ENCODE measurements at regions not wholly inside any gene's neighbourhood (a gene's known extent, or its start where the extent isn't known, plus 50 kb on each side); places are given as distances from the start of the nearest gene placed in this dataset.

DNA sequence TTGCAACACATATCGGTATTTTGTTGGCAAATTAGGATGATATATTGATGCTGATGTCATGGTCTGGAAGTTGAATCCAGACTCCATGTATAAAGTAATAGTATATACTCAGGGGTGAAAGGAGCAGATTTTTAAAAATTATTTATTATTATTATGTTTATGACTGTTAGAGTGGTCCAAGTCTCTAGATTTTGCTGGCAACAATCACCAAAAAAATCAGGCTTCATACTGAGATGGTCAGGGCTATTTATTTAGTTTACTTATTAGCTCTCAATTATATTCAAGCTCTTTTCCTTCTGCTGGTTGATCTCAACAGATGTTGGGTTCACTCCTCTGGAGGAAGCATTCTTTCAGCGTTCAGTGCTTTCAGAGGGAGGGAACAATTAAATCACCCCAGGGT is 73.9 kb upstream of the VCX3B start:
- Histone ChIP-seq H3K27ac (no peak overlapping the region), H3K4me3 (no peak overlapping the region), H3K36me3 (no peaks in the 10 kb centered on the region), H3K9me3 (no peaks in the 10 kb centered on the region), H3K27me3 (no peaks in the 10 kb centered on the region), H3K4me1 (no peaks in the 10 kb centered on the region)
- TF ChIP-seq POLR2A (IDR thresholded peaks at IDR 0.05), result no peak
- TF ChIP-seq, protein P1, sequence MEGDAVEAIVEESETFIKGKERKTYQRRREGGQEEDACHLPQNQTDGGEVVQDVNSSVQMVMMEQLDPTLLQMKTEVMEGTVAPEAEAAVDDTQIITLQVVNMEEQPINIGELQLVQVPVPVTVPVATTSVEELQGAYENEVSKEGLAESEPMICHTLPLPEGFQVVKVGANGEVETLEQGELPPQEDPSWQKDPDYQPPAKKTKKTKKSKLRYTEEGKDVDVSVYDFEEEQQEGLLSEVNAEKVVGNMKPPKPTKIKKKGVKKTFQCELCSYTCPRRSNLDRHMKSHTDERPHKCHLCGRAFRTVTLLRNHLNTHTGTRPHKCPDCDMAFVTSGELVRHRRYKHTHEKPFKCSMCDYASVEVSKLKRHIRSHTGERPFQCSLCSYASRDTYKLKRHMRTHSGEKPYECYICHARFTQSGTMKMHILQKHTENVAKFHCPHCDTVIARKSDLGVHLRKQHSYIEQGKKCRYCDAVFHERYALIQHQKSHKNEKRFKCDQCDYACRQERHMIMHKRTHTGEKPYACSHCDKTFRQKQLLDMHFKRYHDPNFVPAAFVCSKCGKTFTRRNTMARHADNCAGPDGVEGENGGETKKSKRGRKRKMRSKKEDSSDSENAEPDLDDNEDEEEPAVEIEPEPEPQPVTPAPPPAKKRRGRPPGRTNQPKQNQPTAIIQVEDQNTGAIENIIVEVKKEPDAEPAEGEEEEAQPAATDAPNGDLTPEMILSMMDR (IDR thresholded peaks at IDR 0.05), result no peak
- ATAC-seq (no peak), DNase-seq (no peak)
- intact Hi-C loops (cut with DNase I), result no loop called here
- 62% methylated on average over 2 of the region's 2 CpGs for WGBS (ENCODE audit: insufficient coverage, low coverage, low lambda C conversion rate, missing lambda C conversion rate)

DNA sequence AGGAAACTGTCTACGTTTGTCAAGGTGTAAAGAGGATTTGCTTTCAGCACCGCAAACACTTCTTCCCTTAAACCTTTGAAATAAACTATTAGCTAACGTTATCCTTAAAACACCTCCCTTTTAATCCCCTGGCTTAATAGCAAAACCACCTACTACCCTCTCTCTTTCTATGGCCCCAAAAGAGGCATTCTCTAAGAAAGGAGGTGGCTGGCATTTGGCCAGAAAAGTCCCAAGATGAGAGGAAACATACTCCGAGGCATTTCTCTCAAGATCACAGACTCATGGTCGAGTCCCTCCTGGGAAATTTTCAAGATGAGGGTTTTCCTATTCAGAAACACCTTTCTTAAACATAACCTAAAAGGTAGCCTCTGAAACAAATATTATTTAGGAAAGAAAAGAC is 60.6 kb upstream of the VCX3B start:
- H3K9me3 ChIP-seq, result no peaks in the 10 kb centered on the region
- no peak for DNase-seq
- ATAC-seq, result no peak
- intact Hi-C loops (cut with DNase I), result no loop called here
- no peaks in the 10 kb centered on the region for H3K27me3 ChIP-seq
- WGBS (ENCODE audit: insufficient coverage, low coverage, low lambda C conversion rate, missing lambda C conversion rate), result 78% methylated on average over 5 of the region's 5 CpGs
- H3K27ac ChIP-seq, result no peak overlapping the region
- H3K4me1 ChIP-seq, result no peaks in the 10 kb centered on the region
- no peak for TF ChIP-seq POLR2A (IDR thresholded peaks at IDR 0.05)
- TF ChIP-seq, protein P1 (IDR thresholded peaks at IDR 0.05), result no peak
- H3K4me3 ChIP-seq, result no peak overlapping the region
- H3K36me3 ChIP-seq, result no peaks in the 10 kb centered on the region

DNA sequence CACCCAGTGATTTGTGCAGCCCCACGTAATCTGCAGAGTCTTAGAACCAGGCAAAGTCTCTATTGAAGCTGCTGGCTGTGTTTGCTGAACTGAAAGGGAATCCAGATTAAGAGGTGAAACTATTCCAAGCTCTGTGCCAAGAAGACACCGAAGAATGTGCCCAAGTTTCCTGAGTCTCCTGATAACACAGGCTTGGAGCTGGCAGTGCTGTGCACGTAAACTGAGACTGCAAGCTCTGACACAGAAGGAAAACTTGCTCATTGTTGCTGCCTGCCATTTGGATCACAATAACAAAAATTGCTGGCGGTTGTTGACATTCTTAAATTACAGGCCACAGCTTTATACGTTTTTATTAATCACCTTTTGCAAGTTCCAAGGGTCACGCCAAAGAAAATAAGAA is 60.2 kb upstream of the VCX3B start:
- Histone ChIP-seq H3K9me3 (no peaks in the 10 kb centered on the region), H3K4me3 (no peak overlapping the region), H3K36me3 (no peaks in the 10 kb centered on the region), H3K4me1 (no peaks in the 10 kb centered on the region), H3K27me3 (no peaks in the 10 kb centered on the region), H3K27ac (no peak overlapping the region)
- no peak for TF ChIP-seq POLR2A (IDR thresholded peaks at IDR 0.05)
- TF ChIP-seq, protein P1 (IDR thresholded peaks at IDR 0.05), result no peak
- 39% methylated on average over 5 of the region's 6 CpGs for WGBS (ENCODE audit: insufficient coverage, low coverage, low lambda C conversion rate, missing lambda C conversion rate)
- intact Hi-C loops (cut with DNase I), result no loop called here
- DNase-seq (no peak), ATAC-seq (no peak)

DNA sequence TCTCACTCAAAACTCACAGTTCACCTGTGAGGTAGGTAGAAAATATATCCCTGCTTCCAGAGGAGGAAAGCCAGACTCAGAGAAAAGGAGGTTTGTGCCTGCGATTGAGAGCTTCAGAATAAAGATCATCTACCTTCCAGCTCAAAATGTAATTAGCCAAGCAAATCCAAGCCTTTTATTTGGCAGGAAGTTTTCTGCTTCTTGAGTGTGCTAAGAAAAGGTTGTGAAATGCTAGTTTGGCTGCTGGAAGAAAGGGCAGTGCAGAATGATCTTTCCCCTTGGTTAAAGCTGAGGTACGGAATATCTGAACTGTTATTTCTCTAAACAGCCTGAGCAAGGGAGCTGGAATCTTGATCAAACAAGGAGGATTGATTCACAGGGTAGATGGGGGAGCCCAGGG is 59.7 kb upstream of the VCX3B start:
- H3K27me3 ChIP-seq, result no peaks in the 10 kb centered on the region
- TF ChIP-seq POLR2A (IDR thresholded peaks at IDR 0.05), result no peak
- TF ChIP-seq, protein P1 (IDR thresholded peaks at IDR 0.05), result no peak
- DNase-seq (no peak), ATAC-seq (no peak)
- no peaks in the 10 kb centered on the region for H3K36me3 ChIP-seq
- H3K4me1 ChIP-seq, result no peaks in the 10 kb centered on the region
- H3K4me3 ChIP-seq, result no peak overlapping the region
- no peak overlapping the region for H3K27ac ChIP-seq
- WGBS (ENCODE audit: insufficient coverage, low coverage, low lambda C conversion rate, missing lambda C conversion rate), result 18% methylated on average over 2 of the region's 2 CpGs
- H3K9me3 ChIP-seq, result no peaks in the 10 kb centered on the region
- intact Hi-C loops (cut with DNase I), result no loop called here

DNA sequence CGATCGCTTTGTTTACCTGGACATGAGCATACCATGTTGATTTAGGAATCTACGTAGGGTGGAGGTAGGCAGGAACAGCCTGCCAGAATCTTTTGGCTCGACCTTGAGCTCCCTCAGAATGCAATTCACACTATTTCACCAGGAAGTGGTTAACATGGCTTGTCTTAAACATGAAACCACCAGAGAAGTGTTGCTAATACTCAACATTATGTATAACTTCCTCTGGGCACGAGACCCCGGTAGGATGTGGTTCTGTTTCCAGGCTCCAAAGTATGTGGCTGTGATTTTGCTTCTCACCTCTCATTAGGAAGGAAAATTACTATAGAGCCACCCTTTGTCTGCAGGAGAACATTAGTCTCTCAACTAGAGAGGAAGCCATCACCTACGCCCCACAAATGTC is 59.0 kb upstream of the VCX3B start:
- DNase-seq, result no peak
- H3K4me3 ChIP-seq, result no peak overlapping the region
- no peaks in the 10 kb centered on the region for H3K27me3 ChIP-seq
- TF ChIP-seq, protein P1 (IDR thresholded peaks at IDR 0.05), result no peak
- WGBS (ENCODE audit: insufficient coverage, low coverage, low lambda C conversion rate, missing lambda C conversion rate), result 25% methylated on average over 6 of the region's 7 CpGs
- intact Hi-C loops (cut with DNase I), result no loop called here
- ATAC-seq, result no peak
- H3K9me3 ChIP-seq, result no peaks in the 10 kb centered on the region
- no peaks in the 10 kb centered on the region for H3K36me3 ChIP-seq
- H3K4me1 ChIP-seq, result no peaks in the 10 kb centered on the region
- no peak overlapping the region for H3K27ac ChIP-seq
